Ishikawa (cell line): ENCODE measurements at regions not wholly inside any gene's neighbourhood (a gene's known extent, or its start where the extent isn't known, plus 50 kb on each side); places are given as distances from the start of the nearest gene placed in this dataset.

Experiments used
- CEBPB ChIP-seq: IDR thresholded peaks from 2 replicates; pipeline ENCODE4 v1.6.1; 2012
- CREB1 ChIP-seq: IDR thresholded peaks from 2 replicates; pipeline ENCODE4 v1.6.1; 2012; ENCODE audit warnings: low read depth
- EGR1 ChIP-seq: IDR thresholded peaks from 2 replicates; pipeline ENCODE4 v1.6.1; 2012
- EP300 ChIP-seq: IDR thresholded peaks from 2 replicates; pipeline ENCODE4 v1.6.1; 2012; ENCODE audit warnings: borderline replicate concordance
- FOXM1 ChIP-seq: IDR thresholded peaks from 2 replicates; pipeline ENCODE4 v1.6.1; 2012; ENCODE audit warnings: low read depth, borderline replicate concordance
- NFIC ChIP-seq: IDR thresholded peaks from 2 replicates; pipeline ENCODE4 v1.6.1; 2012
- RAD21 ChIP-seq: IDR thresholded peaks from 2 replicates; pipeline ENCODE4 v1.6.1; 2012; ENCODE audit warnings: low read depth
- TAF1 ChIP-seq: IDR thresholded peaks from 2 replicates; pipeline ENCODE4 v1.6.1; 2012; ENCODE audit warnings: low read depth, mild to moderate bottlenecking
- TCF12 ChIP-seq: IDR thresholded peaks from 2 replicates; pipeline ENCODE4 v1.6.1; 2012; ENCODE audit warnings: low read depth
- TEAD4 ChIP-seq: IDR thresholded peaks from 2 replicates; pipeline ENCODE4 v1.6.1; 2012
- USF1 ChIP-seq: IDR thresholded peaks from 2 replicates; pipeline ENCODE4 v1.6.1; 2012
- YY1 ChIP-seq: IDR thresholded peaks from 2 replicates; pipeline ENCODE4 v1.6.1; 2012; ENCODE audit warnings: low read depth
- TF ChIP-seq, protein P1 (sequence below): IDR thresholded peaks from 2 replicates; pipeline ENCODE4 v1.6.1; 2012; ENCODE audit warnings: low read depth, mild to moderate bottlenecking
- TF ChIP-seq, protein P2 (sequence below): IDR thresholded peaks from 2 replicates; pipeline ENCODE4 v1.6.1; 2012

DNA sequence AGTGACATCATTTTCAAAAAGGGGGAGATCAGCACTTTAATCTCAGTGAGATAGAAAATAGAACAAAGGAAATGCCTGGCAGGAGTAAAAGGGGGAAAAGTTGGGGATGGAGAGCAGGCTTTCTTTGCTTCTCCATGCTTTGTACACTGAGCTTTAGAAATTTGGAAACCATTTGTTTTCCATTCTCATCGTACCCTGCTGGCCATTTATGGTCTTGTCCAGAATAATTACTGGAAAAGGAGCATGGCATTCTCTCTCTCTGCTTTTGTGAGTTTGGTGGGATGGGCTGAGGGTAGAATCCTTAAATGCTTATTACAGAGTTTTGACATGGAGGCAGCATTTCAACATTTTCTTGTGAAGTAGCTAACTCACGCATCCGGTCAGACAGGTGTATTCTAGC lies 104.4 kb upstream of the FLRT2 start:
- TF ChIP-seq, protein P1, sequence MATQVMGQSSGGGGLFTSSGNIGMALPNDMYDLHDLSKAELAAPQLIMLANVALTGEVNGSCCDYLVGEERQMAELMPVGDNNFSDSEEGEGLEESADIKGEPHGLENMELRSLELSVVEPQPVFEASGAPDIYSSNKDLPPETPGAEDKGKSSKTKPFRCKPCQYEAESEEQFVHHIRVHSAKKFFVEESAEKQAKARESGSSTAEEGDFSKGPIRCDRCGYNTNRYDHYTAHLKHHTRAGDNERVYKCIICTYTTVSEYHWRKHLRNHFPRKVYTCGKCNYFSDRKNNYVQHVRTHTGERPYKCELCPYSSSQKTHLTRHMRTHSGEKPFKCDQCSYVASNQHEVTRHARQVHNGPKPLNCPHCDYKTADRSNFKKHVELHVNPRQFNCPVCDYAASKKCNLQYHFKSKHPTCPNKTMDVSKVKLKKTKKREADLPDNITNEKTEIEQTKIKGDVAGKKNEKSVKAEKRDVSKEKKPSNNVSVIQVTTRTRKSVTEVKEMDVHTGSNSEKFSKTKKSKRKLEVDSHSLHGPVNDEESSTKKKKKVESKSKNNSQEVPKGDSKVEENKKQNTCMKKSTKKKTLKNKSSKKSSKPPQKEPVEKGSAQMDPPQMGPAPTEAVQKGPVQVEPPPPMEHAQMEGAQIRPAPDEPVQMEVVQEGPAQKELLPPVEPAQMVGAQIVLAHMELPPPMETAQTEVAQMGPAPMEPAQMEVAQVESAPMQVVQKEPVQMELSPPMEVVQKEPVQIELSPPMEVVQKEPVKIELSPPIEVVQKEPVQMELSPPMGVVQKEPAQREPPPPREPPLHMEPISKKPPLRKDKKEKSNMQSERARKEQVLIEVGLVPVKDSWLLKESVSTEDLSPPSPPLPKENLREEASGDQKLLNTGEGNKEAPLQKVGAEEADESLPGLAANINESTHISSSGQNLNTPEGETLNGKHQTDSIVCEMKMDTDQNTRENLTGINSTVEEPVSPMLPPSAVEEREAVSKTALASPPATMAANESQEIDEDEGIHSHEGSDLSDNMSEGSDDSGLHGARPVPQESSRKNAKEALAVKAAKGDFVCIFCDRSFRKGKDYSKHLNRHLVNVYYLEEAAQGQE = no peak
- TF ChIP-seq RAD21 (no peak), CREB1 (no peak), FOXM1 (no peak), EP300 (no peak), TEAD4 (no peak), YY1 (no peak), USF1 (no peak), EGR1 (no peak), NFIC (no peak), TAF1 (no peak), CEBPB (no peak), TCF12 (no peak)
- TF ChIP-seq, protein P2, sequence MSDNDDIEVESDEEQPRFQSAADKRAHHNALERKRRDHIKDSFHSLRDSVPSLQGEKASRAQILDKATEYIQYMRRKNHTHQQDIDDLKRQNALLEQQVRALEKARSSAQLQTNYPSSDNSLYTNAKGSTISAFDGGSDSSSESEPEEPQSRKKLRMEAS = no peak
